HG02840 (cell line): ENCODE measurements at regions not wholly inside any gene's neighbourhood (a gene's known extent, or its start where the extent isn't known, plus 50 kb on each side); places are given as distances from the start of the nearest gene placed in this dataset.
"Not testable (repeated sequence)": the region's sequence is repeated elsewhere in the genome, so short reads cannot be mapped to it uniquely, and the experiment has no call there.

Experiments
- ATAC-seq: cut with Tn5 transposase; IDR thresholded peaks from one replicate; pipeline ENCODE4 v1.9.1; 2021; ENCODE audit warnings: mild to moderate bottlenecking, moderate library complexity, moderate number of reproducible peaks; ENCODE audit not compliant: unreplicated experiment, low FRiP score

- ATAC-seq, result not testable (repeated sequence)
Measured at GRCh38 chr5:30428866-30429407, 764.5 kb upstream of the CDH6 start.

- no peak for ATAC-seq
Measured at GRCh38 chr5:30414078-30414477, 779.4 kb upstream of the CDH6 start.

GRCh38 chr5:30413540-30413939, 779.9 kb upstream of the CDH6 start:
- no peak for ATAC-seq

- ATAC-seq, result no peak
Measured at GRCh38 chr5:30405821-30406220, 787.7 kb upstream of the CDH6 start.

GRCh38 chr5:30401479-30402058, 791.9 kb upstream of the CDH6 start:
- ATAC-seq, result no peak

GRCh38 chr5:30398423-30398822, 795.1 kb upstream of the CDH6 start:
- ATAC-seq, result no peak

GRCh38 chr5:30392897-30393296, 800.6 kb upstream of the CDH6 start:
- no peak for ATAC-seq

- ATAC-seq, result no peak
Measured at GRCh38 chr5:30390095-30390494, 803.4 kb upstream of the CDH6 start.

- no peak for ATAC-seq
Measured at GRCh38 chr5:30387974-30388632, 805.4 kb upstream of the CDH6 start.

- ATAC-seq, result no peak
Measured at GRCh38 chr5:30385754-30386153, 807.7 kb upstream of the CDH6 start.

GRCh38 chr5:30384171-30384570, 809.3 kb upstream of the CDH6 start:
- ATAC-seq, result no peak

GRCh38 chr5:30380228-30380627, 813.3 kb upstream of the CDH6 start:
- no peak for ATAC-seq

- ATAC-seq, result no peak
Measured at GRCh38 chr5:30376848-30377247, 816.6 kb upstream of the CDH6 start.

- no peak for ATAC-seq
Measured at GRCh38 chr5:30368064-30368463, 825.4 kb upstream of the CDH6 start.

- not testable (repeated sequence) for ATAC-seq
Measured at GRCh38 chr5:30365031-30365430, 828.5 kb upstream of the CDH6 start.

- no peak for ATAC-seq
Measured at GRCh38 chr5:30357371-30357770, 836.1 kb upstream of the CDH6 start.

GRCh38 chr5:30355675-30356074, 837.8 kb upstream of the CDH6 start:
- no peak for ATAC-seq

- no peak for ATAC-seq
Measured at GRCh38 chr5:30347858-30348257, 845.6 kb upstream of the CDH6 start.

- ATAC-seq, result not testable (repeated sequence)
Measured at GRCh38 chr5:30345539-30346345, 847.7 kb upstream of the CDH6 start.

- no peak for ATAC-seq
Measured at GRCh38 chr5:30343707-30344106, 849.8 kb upstream of the CDH6 start.

- no peak for ATAC-seq
Measured at GRCh38 chr5:30341466-30341865, 852.0 kb upstream of the CDH6 start.
